ENCODE measurements at regions not wholly inside any gene's neighbourhood (a gene's known extent, or its start where the extent isn't known, plus 50 kb on each side); places are given as distances from the start of the nearest gene placed in this dataset.

DNA sequence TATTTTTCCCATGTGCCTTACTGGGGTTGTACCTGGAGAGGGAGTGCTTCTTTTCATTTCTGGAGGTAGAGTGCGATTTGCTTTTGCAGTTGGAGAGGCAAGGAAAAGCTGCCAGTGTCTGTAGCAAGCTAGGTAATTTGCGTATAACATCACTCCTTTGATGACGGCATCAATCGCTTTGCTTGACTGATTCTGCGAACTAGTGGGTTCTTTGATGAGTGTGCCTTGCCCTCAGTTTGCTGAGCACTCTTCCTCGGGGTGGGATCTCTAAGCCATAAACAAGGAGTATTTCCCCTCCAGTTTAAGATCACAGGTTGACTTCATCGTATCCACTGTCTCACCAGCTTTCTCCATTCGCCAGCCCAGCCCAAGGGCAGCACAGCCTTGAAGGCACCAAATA lies 344.5 kb downstream of the KCNRG start:
- TF ChIP-seq GATA2 (IDR thresholded peaks at IDR 0.05; ENCODE audit: low read depth, low read length) (no peak), GATA3 (IDR thresholded peaks at IDR 0.05; ENCODE audit: low read depth, low read length) (no peak)

Measured in SH-SY5Y (cell line).